Activated CD4-positive, CD25-positive, alpha-beta regulatory T cell treated with anti-CD3 and anti-CD28 coated beads, Interleukin-2, amount 50 U/mL, for 16 hours (primary cell): ENCODE measurements at regions not wholly inside any gene's neighbourhood (a gene's known extent, or its start where the extent isn't known, plus 50 kb on each side); places are given as distances from the start of the nearest gene placed in this dataset.
A peak's percentile ranks its signal among the peaks of the same experiment; 100 is the strongest.

Source experiments
- DNase-seq: peaks from one replicate; pipeline ENCODE4 v3.0.0-alpha.2; 2020; ENCODE audit warnings: low read depth, low spot score

DNA sequence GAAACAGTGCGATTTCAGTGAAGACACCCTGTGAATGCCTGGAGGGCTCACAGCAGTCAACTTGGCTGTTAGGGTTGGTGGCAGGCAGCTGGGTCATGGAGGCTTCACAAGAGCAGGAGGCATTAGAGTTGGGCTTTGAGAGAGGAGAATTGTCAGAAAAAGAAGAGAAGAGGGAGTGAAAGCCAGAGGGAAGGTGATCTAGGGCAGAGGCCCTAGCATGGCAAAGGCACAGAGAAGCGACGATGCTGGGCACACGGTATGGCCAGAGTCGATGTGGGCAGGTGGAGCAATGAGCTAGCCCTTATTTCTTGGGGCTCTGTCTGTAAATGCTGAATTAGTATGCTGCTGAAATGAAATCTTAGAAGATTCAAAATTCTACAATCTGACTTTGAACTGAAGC lies 52.6 kb upstream of the OLFM4 start:
- DNase-seq: no peak

DNA sequence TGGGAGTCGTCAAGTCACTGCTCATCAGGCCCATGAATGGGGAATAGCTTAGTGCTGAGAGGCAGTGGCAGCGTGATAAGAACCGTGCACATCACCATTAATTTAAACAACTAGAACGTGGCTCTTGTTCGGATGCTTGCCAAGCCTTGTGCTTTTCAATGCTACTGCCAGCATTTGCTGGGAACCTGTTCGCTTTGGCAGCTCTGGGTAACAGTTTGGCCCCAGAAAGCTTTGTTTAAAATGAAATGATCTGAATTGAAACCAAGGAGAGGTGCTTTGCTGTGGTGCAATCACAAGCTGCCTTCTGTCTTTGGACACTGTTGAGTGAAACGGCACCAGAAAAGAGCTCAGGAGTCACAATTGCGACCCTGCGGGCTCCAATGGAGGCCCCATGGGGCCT lies 53.5 kb upstream of the OLFM4 start:
- no peak for DNase-seq

DNA sequence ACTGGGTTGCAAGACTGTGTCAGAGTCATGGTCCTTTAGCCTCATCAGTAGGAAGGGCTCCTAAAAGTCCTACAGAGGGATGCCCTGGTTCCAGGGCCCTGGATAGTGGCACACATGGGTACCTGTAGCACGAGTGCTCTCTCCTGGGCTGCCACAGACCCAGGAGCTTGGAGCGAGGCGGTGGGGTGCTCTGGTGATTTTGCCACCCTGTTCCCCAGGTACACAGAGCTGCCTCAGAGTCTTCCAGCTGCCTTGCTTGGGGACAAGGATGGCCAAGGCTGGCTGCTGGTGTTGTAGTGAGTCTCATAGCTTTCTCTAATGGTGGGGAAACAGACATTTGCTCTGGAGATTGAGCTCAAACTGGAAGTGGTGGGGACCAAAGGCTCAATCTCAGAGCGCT lies 53.9 kb upstream of the OLFM4 start:
- no peak for DNase-seq

DNA sequence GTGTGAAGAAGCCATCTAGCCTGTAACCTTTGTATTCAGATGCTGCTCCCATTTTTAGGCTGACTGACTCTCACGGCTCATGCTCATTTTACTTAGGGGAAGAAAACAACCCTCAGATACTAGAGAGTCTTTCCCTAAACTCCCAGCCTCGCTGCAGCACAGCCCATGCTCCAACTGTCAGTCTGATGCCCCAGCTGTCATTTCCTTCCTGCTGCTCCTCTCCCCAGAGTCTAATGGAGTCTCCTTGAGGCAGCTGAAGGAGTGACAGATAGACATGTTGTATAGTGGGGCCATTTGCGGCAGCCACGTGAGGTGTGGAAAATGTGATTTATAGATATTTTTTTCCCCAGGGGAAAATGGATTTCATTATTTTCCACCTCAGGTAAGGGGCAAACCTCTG lies 59.2 kb upstream of the OLFM4 start:
- no peak for DNase-seq

DNA sequence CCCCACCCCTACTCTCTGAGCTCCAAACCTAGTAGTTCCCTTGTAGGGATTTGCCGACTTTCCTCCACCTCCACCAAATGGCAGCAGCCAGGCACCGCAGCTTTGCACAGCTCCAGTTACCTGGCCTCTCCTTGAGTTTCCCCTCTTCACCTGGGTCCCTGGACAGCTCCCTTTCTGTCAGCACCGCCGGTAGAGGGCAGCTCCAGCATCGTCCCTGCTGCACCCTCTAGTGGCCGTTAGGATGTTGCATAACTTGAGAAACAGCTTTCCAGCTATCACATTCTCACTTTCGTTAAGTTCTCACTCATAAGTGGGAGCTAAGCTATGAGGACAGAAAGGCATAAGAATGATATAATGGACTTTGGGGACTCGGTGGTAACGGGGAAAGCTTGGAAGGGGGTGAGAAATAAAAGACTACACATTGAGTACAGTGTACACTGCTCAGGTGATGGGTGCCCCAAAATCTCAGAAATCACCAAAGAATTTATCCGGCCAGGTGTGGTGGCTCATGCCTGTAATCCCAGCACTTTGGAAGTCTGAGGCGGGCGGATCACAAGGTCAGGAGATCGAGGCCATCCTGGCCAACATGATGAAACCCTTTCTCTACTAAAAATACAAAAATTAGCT lies 60.4 kb upstream of the OLFM4 start:
- peak; percentile 18 for DNase-seq

DNA sequence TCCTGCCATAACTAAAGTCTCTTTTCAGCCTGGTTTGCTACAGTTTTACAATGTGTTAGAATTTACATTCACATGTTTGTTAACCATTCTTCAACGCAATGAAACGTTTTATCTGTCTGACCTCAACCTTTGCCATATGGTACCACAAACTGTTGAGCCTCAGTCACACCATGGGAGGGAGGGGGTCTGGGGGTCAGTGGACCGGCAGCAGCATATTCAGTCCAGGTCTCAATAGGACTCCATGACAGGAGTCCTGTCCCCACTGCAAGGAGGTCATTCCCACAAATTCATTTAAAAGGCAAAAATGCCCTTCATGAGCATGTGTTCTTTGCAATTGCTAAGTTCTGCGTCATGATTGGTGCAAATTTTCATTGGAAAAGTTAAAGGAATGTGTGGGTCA lies 66.6 kb upstream of the OLFM4 start:
- no peak for DNase-seq

DNA sequence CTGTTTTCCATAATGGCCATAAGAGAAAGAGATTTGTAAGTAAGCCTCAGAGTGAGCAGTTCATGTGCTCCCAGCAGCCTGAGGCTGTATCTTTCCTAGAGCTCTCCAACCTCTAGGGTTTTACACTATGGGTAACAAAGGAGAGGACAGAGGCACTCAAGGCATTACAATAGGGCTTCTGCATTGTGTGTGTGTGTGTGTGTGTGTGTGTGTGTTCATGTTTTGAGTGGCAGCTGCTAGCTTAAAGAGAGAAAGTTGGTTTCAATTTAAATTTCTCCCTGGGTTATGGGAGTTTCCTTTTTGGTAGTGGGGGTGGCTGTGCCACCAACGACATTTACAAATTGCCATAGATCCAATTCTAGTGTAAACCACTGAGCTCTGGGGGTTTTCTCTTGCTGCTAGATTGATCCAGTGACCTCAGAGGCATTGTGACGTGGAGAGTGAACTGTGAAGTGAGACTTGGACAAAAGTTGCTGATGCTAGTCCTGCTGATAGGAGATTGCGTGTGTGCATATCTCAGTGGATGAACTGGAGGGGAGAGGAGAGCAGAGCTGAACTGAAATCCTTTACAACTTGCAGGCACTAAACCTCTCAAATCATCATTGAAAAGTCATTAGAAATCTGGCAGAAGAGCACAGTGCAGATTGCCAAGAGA lies 67.2 kb upstream of the OLFM4 start:
- no peak for DNase-seq

DNA sequence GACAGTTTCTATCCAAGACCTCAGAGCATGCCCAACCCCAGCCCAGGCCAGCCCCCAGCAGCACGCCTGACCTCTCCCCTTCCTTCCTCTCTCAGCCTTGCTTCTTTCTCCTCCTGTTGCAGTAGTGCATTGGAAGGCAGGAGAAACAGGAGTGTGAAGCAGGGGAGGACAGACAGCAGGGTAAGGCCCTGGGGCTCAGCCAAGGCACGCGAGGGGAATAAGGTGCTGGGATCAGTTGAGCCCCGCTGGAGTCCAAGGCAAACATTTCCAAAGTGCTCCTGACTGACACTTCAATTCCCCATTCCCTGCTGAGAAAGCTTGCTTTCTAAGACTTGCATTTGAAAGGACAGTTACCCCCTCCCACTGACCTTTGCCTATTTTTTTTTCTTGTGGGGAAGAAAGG lies 73.1 kb upstream of the OLFM4 start:
- DNase-seq: no peak

DNA sequence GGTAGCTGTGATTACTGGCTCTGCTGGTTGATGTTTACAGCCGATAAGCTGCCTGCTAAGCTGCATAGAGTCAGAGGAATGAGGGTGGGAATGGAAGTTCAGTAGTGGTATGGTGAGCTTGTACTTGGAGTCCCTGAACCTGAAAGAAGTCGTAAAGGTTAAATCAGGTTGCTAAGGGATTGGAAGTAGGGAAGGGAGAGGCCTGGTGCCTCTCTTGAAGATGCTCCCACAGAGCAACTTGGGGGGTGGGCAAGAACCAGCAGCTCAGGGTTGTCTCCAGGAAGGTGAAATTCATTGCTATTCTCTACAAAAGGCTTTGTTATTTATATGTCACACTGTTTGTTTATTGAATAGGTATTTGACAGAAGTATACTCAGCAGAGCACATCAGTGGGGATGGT lies 73.8 kb upstream of the OLFM4 start:
- DNase-seq: no peak

DNA sequence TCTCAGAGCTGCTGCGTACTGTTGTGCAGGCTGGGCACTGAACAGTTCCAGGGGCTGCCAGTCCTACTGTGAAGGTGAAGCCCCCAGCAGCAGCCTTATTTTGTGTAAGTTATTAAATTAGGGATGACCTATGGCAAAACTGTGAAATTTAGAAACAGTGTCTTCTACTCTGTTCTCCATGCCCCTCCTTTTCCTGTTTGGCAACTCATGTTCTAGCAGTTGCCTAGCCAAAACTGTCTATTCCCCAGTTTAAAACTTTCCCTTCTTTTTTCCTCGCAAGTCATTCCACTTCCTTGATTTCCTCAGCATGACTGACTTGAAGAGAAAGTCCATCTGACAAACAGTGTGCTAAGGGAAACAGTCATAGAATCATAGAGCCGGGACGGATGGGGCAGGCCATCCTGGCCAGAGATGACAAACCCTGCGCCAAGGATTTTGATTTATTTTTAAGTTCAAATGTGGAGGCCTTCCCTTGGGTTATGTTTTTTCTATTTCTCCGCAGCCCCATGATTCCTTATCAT lies 78.1 kb upstream of the OLFM4 start:
- no peak for DNase-seq

DNA sequence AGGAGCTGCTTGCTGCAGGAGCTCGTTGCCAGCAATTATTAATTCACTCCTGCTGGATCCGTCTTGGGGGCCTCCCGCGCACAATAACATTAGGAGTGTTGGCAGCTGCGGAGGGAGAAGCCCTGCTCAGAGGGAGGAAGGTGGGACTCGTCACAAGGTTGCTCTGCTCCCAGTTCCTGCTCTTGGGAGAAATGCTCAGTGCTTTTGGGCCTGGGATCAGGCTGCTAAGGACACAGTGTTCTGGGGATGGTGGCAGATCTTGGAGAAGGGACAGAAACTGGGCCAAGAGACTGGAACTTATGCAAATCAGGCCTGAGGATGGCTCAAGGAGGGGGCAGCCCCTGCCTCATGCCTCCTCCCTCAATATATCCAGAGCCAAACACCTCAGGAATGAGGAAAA lies 78.9 kb upstream of the OLFM4 start:
- no peak for DNase-seq

DNA sequence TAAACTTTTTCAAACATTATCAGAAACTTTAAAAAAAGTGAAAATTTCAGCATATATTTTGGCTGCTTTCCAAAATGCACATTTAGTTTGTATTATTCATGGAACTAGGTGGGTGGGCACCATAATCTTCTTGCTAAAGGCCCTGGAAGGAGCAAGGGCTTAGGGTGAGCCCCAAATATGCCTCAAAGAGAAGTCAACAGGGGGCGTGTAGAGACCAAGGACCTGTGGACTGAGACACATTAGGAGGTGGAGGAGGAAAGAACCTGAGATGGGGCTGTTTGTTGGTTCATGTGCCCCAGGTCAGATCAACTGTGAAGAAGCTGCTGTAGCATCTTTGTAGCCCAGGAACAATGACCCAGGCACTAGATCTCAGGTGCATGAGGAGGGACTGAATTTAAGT lies 79.6 kb upstream of the OLFM4 start:
- DNase-seq: no peak

DNA sequence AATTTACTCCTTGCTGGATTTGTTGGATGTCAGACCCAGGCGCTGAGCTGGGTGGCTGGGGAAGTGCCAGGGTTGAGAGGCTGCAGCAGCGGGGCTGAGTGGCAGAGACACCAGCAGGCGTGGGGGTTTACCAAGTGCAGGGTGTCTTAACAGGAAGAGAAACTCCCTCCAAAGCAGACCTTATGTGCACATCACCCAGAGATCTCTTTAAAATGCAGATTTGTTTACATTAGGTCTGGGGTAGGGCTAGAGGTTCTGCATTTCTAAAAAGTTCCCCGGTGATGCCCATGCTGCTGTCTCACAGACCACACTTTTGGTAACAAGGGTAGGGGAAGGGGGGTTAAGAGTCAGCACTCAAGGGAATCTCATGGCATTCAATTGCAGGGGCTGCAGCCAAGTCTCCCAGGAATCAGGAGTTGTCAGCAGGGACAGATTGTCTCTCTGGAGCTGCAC lies 80.7 kb upstream of the OLFM4 start:
- no peak for DNase-seq

DNA sequence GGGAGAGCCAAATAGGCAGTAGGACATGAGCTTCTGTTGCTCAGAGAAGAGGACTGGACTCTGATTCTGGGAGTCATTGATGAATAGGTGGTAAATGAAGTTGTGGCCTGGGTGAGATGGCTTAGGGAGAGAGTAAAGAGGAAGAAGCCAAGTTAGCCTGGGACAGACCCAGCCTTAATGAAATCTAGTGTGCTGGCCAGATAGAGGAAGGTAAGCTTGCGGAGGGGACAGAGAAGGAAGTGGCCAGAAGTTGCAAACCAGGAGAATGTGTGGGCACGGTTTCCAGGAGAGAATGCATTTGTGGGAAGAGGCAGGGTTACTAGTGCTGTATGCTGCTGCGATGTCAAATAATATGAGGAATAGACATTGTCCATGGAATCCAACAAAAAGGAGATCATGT lies 83.3 kb upstream of the OLFM4 start:
- DNase-seq: no peak

DNA sequence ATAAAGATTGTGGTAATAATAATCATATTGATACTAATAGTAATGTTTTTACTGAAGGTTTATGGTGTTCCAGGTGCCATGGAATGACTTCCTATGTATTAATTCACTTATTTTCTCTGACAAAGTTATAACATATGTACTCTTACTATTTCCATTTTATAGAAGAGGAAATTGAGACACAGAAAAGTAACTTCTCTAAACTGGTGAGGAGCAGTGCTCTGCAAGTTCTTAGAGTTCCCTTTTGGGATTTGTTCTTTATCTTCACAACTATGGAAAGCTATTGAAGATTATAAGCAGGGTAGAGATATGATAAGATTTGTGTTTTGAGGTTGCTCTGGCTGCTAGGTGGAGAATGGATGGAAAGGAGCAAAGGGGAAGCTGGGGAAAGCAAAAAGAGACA lies 83.9 kb upstream of the OLFM4 start:
- DNase-seq: no peak

DNA sequence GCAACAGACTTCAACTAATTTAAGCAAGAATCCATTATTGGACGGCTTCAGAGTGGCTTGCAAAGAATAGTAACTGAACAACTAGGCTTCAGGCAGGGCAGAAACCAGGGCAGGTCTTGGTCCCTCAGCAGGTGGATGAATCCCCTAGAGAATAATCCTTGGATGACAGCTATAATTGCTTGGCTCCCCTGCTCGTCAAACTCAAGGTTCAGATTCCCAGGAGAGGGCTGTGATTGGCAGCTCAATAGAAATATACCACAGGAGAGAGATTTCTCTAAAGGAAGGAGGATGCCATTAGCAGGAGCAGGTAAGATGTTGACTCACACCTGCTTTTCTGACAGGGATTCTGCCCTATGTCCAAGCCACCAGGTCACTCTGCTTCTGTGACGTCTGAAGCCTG lies 89.6 kb upstream of the PCDH8 start:
- no peak for DNase-seq

DNA sequence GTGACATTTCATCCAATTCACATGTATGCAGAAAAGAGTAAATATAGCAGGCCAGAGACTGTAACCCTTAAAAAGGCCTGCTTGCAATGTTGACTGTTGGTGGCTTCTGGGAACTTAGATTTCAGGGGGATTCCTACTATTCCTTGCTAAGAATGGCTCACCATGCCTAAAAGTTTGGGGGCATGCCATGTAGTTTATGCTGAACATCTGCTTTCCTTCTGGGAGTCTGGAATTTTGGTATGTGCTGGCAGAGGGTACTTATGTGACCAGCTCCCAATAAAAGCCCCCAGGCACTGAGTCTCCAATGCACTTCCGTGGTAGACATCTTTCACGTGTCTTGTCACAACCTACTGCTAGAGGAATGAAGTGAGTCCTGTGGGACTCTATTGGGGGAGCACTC lies 88.4 kb upstream of the PCDH8 start:
- DNase-seq: no peak

DNA sequence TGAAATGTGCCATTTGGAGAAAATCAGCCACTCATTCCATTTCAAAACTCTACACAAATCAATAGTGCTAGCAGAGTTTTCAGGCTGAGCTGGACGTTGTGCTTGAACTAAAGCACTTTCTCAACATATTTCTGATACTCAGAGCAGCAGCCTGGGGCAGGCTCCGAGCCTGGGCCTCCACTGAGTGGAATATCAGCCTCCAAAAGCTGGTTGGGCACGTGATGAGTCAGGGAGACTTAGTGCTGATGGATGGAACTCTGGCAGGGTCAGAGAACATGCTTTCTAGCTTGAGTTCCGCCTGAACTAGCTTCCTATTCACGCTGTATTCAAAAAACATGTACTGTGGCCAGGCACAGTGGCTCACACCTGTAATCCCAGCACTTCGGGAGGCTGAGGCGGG lies 85.8 kb upstream of the PCDH8 start:
- no peak for DNase-seq

DNA sequence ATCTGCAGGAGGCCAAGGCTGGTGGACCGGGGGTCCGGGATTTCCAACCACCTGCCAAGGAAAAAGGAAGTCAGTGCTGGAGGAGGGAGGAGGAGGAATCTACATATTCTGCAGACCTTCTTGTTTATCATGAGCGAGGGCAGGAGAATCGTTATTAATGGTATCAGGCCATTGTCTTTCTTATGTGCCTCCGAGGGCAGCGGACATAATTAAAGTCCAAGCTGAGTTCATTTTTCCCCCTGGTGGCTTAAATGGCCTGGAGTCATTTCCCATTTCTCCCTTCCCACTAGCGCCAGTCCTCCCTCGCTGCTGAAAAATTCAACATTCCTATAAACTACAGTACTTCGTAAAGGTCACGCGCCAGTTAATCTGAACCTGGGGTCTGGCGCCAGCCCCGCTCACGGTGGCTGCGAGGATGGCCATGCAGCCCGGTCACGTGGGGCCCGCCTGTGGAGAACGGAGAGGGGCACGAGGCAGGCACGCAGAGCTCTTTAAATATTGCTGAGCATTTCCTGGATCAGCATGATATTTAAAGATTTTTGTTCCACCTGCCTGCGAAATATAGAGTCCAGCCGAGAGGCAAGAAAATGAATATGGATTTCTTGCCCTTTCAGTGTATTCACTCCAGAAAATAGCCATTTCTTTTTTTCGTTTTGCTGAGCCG lies 85.2 kb upstream of the PCDH8 start:
- DNase-seq: no peak

DNA sequence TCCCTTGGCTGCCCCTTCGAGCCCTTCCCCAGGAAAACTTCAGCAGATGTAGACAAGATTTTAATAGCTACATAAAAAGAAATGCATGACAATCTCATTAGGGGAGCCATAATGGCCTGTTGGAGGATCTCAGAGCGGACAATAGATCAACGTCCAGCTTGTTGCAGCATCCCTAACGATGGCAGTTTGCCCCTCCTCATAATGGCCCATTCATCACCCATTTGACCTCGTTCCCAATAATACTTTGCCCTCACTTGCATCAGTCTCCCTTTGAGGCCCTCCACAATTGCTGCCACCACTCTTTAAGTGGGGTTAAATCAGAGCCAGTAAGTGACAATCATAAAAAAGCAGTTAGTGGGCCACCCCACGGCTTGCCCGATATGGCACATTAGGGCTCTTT lies 84.7 kb upstream of the PCDH8 start:
- DNase-seq: no peak

DNA sequence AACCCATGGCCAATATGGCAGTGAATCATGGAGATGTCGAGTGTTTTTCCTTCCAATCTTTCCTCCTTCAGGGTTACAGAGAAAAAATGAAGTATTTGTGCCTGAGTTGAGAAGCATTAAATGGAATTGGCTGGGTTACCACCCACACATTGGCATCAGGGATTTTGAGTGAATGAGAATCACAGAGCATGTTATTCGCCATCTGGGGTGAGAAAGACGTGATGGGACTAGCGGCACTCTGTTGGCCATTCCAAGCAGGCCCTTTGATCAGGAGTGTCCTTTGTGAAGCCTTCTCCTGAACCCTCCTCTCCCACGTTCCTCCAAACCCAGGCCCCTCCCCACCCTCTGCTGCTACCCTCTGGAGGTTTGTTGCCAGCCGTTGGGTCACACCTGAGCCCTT lies 84.2 kb upstream of the PCDH8 start:
- DNase-seq: no peak

DNA sequence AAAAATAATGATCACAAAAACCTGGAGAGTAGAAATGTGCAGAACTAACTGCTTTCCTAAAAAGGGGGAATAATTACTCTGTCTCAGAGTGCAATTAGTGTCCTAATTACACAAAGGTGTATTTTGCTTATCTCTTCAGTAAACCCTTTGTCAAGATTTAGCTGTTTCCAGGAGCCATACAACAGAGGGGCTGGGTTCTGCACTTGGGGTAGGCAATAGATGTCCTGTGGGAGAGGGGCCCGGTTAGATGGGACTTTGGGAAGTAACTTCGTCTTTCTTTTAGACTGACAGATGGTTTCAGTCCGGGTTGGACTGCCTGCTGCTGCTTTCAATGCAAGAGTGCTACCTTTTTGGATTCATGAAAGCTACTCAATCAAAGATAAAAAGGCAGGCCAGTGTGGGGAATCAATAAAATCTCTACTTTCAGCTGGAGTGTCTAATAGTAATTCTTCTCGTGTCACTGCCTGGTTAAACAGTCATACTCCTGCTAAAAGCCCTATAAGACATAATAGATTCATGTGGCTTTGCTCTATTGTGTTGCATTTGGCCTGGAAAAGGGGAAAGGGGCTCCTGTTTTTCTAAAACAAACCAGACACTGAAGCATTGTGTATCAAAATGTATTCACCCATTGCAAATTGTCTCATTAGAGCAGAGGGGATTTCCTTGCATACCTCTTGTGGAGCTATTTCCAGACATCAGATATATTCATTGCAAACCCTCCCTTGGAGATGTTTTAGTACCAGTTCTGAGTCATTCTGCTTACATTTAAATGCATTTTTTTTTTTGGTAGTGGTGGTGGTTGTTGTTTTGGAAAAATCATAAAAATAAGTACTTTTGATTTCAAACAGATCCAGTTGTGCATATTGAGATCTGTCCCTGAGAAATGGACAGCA lies 83.3 kb upstream of the PCDH8 start:
- DNase-seq: no peak
